NCI-H2227 (cell line): ENCODE measurements at regions not wholly inside any gene's neighbourhood (a gene's known extent, or its start where the extent isn't known, plus 50 kb on each side); places are given as distances from the start of the nearest gene placed in this dataset.
A peak's percentile ranks its signal among the peaks of the same experiment; 100 is the strongest.
"Not testable (repeated sequence)": the region's sequence is repeated elsewhere in the genome, so short reads cannot be mapped to it uniquely, and the experiment has no call there.

Experiments used
- DNase-seq: peaks from one replicate; lab custom pipeline; 2025; ENCODE audit not compliant: unreplicated experiment; lab: John Stamatoyannopoulos, UW

DNA sequence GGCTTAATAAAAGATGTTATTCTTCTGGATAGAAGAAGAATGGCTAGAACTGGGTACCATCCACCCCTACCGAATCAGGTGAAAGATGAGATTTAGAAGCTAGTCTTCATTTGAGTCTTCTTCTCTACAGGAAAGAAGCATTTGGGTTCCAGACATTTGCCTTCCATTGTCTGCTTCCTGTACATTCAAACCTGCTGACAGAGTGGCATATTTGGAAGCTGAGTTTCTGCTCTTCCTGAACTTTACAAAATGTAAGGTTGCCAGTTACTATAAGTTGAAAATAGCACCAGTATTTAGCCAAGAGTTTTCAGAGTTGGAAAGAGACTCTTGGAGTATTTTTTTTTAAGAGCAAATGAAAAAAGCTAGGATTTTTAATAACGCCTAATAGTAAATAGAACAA lies 525.4 kb upstream of the TLE4 start:
- DNase-seq: no peak

DNA sequence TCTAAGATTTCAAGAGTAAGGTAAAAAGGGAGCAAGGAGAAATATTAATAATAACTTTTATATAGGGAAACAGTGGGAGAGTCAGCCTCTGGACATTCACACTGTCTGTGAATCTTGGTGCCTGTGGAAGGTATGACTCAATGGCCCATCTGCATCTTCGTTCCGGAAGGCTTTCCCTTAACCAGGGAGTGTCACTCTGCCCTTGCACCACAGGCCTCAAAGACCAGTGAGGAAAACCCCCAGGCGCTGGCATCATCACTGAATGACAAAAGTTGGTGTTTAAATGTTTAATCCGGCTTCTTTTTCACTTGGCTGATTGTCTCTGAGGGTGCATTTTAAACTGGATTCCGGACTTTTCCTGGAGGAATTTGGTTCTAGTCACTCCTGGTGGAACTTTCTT lies 522.4 kb upstream of the TLE4 start:
- no peak for DNase-seq

DNA sequence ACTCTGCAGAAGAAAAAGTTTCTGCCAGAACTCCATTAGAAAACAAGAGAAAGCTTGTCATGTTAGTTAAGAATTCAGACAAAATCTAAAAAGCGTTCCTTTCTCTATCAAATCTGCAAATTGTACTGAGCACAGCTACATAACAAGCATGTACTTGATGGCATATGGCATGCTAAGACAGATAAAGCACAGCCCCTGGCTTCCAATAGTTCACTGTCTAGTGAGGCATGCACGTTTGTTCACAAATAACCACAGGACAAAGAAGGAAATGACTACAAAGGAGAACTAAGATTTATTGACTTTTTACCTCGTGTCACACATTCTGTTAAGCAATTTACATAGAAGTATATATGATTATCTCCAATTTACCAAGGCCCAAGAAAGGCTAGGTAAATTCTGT lies 518.2 kb upstream of the TLE4 start:
- no peak for DNase-seq

DNA sequence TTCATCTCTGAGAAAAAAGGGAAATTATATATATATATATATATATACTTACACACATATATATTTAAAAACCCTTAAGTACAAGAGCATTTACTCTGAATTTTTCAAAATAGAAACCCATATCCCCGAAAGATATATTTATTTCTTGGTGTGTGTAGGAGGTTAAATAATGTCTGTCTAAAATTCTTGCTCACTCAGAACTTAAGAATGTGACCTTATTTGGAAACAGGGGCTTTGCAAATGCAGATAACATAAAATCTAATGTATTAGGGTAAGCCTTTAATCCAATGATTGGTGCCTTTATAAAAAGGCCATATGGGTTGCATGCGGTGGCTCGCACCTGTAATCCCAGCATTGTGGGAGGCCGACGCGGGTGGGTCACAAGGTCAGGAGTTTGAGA lies 517.3 kb upstream of the TLE4 start:
- DNase-seq: no peak

DNA sequence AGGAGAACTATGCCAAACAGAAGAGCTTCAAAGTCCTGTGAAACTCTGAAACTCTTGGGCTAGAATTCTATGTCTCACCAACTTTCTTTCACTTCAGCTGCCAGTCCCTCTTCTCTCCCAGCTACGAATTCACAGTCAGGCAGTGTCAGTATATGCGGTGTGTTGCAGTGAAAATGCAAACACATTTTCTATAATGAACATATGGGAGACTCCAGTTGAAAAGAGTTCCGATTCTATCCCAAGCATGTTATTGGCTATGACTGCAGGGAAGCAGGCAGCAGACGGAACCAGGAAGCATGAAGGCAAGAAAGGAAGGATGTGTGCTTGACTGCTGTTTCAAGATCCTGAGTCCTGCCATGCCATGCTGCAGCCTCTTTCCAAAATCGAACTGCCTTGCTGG lies 515.7 kb upstream of the TLE4 start:
- no peak for DNase-seq

DNA sequence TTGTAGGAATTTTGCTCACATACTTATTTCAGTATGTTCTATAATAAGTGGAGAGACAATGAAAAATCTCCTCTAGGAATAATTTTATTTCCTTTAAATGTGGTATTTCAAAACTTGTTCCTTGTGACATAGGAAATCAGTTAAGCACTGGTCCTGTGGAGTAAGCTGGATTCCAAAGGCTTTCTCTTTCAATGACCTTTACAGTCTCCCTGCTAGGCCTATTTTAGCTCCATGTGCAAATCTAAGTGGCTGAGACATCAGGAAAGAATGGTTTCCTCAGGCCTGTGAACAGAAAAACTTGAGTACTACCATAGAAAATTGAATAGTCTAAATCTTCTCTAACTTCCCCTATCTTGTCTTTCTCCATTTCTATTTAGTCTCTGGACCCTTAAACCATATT lies 514.2 kb upstream of the TLE4 start:
- no peak for DNase-seq

DNA sequence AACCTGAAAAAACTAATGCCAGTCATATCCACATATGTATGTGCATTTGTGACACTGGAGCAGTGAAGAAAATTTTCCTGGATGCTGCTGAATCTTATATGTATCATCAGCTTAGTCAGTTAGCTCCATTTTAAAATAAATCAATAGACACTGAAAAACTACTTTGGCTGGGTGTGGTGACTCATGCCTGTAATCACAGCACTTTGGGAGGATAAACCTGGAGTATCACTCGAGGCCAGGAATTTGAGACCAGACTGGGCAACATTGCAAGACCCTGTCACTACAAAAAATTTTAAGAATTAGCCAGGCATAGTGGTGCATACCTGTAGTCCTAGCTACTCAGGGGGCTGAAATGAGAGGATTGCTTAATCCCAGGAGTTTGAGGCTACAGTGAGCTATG lies 511.0 kb upstream of the TLE4 start:
- no peak for DNase-seq

DNA sequence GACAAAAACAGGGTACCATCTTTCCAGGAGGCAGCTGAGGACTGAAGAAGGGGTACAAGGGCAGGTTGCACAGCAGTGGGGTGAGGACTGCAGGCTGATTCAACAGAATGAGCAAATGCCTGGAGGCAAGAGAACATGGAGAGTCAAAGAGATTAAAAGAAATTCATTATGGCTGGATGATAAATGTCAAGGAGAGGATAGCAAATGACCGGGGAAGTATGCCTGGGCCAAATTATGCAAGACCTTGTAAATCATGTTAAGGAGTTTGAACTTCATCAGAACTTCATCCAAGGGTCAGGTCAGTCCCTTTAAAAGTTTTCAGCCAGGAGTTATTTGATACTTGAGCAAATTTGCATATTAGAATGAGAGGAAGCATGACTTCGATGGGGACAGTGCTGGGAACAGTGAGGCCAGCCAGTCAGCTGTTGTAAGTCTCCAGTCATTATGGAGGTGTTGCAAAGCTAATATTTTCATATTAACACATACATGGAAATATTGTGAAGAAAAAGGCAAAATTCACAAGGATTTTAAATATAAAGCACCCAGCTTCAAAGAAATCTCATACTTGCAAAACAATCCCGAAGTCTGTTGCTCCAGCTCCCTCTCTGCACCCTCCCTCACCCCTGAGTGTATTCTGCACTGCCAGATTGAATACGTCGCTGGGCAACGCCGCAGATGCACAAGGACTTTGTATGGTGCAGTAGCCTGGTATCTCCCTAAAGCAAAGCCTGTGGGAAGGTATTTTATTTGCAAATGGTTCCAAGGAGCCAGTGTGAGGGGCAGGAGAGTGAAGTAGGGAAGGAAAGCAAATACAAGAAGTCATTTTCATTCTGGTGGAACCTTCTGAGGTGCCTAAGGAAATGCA lies 509.8 kb upstream of the TLE4 start:
- DNase-seq: no peak

DNA sequence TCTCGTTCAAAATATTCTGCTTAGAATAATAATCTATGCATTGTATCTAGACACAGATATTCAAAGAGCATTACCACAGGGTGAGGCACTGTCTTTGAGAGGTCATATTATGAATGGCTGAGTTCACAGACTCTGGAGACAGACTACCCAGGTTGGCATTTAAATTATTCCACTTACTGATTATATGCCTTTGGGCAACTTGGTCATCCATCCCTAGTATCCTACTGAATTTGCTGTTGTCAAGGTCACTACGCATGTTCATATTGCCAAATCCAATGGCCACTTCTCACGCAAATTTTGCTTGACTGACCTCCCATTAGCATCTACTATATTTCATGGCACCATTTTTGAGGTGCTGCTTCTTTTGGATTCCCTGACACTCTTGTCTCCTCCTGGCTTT lies 498.6 kb upstream of the TLE4 start:
- no peak for DNase-seq

DNA sequence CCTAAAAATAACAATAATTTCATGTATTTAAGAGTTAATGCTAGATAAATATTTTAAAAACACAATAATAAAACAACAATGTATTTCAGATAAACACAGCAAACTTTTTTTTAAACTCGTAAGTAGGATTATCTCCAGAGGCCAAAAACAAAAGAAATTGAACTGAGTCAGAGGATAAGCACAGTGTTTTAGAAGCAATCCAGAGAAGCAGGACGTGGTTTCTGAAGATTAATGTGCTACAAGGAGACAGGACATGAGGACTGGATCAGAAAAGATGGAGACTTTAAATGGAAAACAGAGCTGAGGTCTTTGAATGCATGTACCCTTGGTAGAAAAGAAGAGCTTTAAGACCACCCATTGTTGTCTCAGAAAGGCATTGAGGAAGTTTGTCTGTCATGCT lies 491.2 kb upstream of the TLE4 start:
- DNase-seq: no peak

DNA sequence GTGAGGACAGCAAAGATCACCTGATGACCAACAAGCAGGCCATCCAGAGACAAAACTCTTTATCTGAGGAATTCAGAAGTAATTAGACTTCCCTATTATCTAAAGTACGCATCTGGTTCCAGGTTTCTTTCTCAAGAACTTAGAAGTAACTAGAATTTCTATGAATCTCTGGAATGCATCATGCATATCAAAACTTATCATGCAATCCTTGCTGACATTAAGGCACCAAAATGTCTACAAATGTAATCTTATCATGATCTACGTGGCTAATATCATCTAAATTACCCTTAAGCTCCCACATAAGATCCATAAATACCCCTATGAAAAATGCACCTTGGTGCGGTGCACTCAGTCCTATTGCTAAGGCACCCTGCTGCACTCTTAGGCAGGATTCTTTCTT lies 488.1 kb upstream of the TLE4 start:
- no peak for DNase-seq

DNA sequence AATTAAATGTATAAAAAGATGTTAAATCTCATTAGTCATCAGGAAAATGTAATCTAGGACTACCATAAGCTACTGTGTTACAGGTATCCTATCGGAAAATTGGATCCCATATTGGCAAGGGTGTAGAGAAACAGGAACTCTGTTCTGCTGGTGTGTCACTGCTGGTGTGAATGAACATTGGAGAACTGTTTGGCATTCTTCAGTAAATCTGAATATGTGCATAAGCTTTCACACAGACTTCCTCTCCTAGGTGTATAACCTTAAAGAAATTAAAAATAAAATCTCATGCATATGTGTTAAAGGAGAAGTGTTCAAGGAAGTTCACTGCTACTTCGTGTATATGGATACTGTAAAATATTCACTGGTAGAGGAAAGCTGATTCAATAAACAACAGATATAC lies 484.6 kb upstream of the TLE4 start:
- no peak for DNase-seq

DNA sequence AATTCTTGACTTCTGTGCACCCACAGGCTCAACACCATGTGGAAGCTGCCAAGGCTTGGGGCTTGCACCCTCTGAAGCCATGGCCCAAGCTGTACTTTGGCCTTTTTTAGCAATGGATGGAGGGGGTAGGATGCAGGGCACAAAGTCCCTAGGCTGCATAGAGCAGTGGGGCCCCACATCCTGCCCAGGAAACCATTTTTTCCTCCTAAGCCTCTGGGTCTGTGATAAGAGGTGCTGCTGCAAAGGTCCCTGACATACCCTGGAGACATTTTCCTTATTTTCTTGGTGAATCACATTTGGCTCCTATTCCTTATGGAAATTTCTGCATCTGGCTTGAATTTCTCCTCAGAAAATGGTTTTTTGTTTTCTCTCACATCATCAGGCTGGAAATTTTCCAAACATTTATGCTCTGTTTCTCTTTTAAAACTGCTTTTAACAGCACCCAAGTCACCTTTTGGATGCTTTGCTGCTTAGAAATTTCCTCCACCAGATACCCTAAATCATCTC lies 482.7 kb upstream of the TLE4 start:
- DNase-seq: no peak

DNA sequence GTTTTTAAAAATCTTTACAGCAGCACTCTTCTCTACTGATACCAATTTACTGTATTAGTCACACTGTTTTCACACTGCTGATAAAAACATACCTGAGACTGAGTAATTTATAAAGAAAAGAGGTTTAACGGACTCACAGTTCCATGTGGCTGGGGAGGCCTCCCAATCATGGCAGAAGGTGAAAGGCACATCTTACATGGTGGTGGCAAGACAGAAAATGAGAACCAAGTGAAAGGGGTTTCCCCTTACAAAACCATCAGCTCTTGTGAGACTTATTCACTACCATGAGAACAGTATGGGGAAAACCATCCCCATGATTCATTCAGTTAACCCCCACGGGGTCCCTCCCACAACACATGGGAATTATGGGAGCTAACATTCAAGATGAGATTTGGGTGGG lies 481.9 kb upstream of the TLE4 start:
- DNase-seq: not testable (repeated sequence)

DNA sequence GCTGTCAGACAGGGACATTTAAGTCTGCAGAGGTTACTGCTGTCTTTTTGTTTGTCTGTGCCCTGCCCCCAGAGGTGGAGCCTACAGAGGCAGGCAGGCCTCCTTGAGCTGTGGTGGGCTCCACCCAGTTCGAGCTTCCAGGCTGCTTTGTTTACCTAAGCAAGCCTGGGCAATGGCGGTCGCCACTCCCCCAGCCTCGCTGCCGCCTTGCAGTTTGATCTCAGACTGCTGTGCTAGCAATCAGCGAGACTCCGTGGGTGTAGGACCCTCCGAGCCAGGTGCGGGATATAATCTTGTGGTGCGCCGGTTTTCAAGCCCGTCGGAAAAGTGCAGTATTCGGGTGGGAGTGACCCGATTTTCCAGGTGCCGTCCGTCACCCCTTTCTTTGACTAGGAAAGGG lies 468.5 kb upstream of the TLE4 start:
- DNase-seq: not testable (repeated sequence)

DNA sequence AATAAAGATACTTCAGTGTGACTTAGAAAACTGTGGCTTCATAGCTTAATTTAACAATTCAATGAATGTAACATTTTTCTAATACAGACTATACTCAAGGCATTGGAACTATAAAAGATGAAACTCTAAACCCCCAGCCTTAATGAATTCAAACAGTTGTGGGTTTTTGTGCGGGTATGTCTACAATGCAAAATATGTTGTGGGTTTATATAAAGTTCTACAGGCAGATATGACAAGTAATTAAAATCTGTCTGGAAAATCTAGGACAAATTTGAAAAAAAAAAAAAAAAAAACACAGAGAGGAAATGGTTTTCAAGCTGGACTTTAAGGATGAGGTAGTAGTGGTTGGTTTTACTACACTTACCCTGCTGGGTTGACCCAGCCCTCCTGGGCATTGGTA lies 467.5 kb upstream of the TLE4 start:
- DNase-seq: no peak

DNA sequence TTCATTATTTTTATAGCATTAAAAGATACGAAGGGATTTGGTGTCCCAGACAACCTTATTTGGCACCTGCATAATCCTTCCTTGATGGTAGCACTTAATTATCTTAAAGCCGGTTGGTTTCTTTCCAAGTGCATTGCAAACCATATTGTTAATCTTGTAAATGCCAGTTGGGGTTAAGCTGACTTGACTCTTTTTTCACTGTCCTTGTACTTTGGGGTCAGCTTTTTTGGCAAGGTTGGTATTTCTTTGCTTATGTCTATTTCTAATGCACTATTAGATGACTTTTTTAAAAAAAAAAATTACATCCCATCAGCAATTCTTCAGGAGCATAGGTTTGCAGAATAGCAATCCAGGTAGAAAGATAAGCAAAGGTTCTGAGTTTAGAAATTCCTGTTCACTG lies 466.8 kb upstream of the TLE4 start:
- no peak for DNase-seq

DNA sequence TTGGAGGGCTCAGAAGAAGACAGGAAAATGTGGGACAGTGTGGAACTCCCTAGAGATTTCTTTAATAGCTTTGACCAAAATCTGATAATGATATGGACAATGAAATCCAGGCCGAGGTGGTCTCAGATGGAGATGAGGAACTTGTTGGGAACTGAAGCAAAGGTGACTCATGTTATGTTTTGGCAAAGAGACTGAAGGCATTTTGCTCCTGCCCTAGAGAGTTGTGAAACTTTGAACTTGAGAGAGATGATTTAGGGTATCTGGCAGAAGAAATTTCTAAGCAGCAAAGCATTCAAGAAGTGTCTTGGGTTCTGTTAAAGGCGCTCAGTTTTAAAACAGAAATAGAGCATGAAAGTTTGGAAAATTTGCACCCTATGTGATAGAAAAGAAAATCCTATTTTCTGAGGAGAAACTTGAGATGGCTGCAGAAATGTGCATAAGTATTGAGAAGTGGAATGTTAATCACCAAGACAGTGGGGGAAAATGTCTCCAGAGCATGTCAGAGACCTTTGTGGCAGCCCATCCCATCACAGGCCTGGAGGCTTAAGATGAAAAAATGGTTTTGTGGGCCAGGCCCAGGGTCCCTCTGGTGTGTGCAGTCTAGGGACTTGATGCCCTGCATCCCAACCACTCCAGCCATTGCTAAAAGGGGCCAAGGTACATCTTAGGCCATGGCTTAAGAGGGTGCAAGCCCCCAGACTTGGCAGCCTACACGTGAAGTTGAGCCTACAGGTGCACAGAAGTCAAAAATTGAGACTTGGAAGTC lies 463.7 kb upstream of the TLE4 start:
- no peak for DNase-seq

DNA sequence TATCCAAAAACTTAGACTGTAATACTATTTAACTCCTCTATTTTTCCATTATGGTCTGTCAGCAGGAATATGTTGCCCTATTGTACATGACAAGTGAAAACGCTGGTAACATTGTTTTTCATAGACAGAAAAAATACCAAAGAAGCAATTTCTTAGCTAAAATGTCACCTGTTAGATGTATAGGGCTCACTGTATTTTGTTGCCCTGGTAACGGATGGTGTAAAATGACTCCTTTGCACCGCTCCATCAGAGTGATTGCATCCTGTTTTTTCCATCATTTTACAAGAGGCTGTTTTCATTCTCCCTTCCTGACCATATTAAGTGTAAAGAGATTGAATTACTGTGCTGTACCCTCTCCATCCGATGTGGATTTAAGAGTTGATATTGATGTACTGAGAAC lies 460.1 kb upstream of the TLE4 start:
- DNase-seq: peak; percentile 61

DNA sequence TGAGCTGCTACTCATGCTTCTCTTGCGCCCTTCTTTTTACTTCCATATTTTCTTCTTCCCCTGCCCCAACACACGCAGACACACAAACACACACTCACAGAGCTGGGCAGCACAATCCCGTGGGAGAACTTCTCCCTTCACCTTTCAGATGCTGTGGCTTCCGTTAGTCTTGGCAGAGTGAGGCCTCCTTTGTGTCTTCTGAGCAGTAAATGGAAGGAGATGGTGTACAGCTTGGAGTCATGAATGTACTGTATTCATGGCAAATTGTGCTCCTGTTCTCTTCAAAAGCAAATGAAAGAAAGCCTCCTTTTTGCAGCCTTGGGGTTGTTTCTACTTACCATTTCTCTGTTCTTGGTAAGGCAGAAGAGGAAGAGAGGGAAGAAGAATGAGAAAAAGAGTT lies 456.6 kb upstream of the TLE4 start:
- no peak for DNase-seq

DNA sequence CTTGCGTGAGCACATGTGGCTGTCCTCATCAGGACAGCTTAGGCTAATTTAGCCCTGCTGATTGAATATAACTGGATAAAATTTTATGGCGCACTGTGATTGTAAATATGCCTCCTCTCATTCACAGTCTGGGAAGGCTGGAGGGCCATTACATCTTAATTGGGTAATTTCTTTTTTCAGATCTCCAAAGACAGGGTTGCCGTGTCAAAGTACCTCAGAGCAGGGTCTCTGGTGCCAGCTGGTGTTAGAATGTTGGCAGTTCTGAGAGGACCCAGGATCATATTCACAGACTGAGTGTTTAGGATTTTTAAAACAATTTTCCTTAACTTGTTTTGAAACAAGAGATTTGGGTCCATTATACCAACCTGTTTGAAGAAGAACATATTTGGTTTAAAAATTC lies 455.7 kb upstream of the TLE4 start:
- DNase-seq: peak; percentile 51

DNA sequence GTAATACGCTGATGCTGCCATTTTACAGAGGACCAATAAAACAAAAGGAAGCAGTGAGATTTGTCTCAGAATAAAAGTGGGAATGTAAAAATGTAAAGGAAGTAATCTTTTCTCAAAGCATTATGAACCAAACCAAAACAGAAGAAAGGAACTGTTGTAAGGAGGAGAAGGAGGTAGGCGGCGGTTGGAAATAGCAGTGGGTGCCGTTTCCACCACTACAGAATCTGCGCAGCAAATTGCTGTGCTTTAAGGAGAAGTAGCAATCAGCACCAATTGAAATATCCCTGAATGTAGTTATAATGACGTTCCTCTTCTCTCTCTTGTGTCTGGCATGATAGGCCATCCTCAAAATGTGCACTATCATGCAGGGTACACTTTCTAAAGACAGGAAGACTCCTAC lies 455.1 kb upstream of the TLE4 start:
- DNase-seq: peak; percentile 40
